GM12874 (cell line): ENCODE measurements at regions not wholly inside any gene's neighbourhood (a gene's known extent, or its start where the extent isn't known, plus 50 kb on each side); places are given as distances from the start of the nearest gene placed in this dataset.

Source experiments
- CTCF ChIP-seq: IDR thresholded peaks from 2 replicates; pipeline ENCODE4 v1.5.1; 2011; ENCODE audit warnings: low read depth, mild to moderate bottlenecking, control low read depth, low read length, moderate library complexity; ENCODE audit not compliant: insufficient read depth

GRCh38 chr2:41774011-41774605 lies 273.7 kb upstream of the PKDCC start:
- TF ChIP-seq CTCF = no peak

- no peak for TF ChIP-seq CTCF
Measured at GRCh38 chr2:41775366-41776025, 272.3 kb upstream of the PKDCC start.

GRCh38 chr2:41779888-41780287 lies 267.9 kb upstream of the PKDCC start:
- TF ChIP-seq CTCF = no peak

GRCh38 chr2:41782306-41783158 lies 265.3 kb upstream of the PKDCC start:
- TF ChIP-seq CTCF = peak; percentile 45; the same call in 1 of the 2 replicates

- TF ChIP-seq CTCF = no peak
Measured at GRCh38 chr2:41784496-41784895, 263.3 kb upstream of the PKDCC start.

- TF ChIP-seq CTCF = no peak
Measured at GRCh38 chr2:41785251-41786022, 262.4 kb upstream of the PKDCC start.

GRCh38 chr2:41791523-41791922 lies 256.3 kb upstream of the PKDCC start:
- TF ChIP-seq CTCF = no peak
